ENCODE measurements at regions not wholly inside any gene's neighbourhood (a gene's known extent, or its start where the extent isn't known, plus 50 kb on each side); places are given as distances from the start of the nearest gene placed in this dataset.
"Not testable (repeated sequence)": the region's sequence is repeated elsewhere in the genome, so short reads cannot be mapped to it uniquely, and the experiment has no call there.

- not testable (repeated sequence) for H3K4me1 ChIP-seq (ENCODE audit: control insufficient read depth in 1 of 2, insufficient read depth in 2 of 2, low read length in 2 of 2); H3K27ac ChIP-seq (ENCODE audit: low read depth, low read length); H3K27me3 ChIP-seq (ENCODE audit: control insufficient read depth in 1 of 2, insufficient read depth in 2 of 2, low read length in 2 of 2); H3K9me3 ChIP-seq (ENCODE audit: control insufficient read depth in 1 of 2, low read length in 2 of 2); H3K9ac ChIP-seq (ENCODE audit: low read depth in 1 of 2, low read length in 2 of 2); H3K4me3 ChIP-seq (ENCODE audit: low read depth in 1 of 2, low read length in 2 of 2); H3K36me3 ChIP-seq (ENCODE audit: control insufficient read depth in 1 of 2, insufficient read depth in 2 of 2, low read length in 2 of 2)
These were observed 77.5 kb upstream of the RGPD5 start for GRCh38 chr2:109716596-109716995.

GRCh38 chr2:109718139-109718538 lies 76.0 kb upstream of the RGPD5 start:
- no peak overlapping the region for H3K27ac ChIP-seq (ENCODE audit: low read depth, low read length)
- no peaks in the 10 kb centered on the region for H3K36me3 ChIP-seq (ENCODE audit: control insufficient read depth in 1 of 2, insufficient read depth in 2 of 2, low read length in 2 of 2)
- no peak overlapping the region for H3K9ac ChIP-seq (ENCODE audit: low read depth in 1 of 2, low read length in 2 of 2)
- no peaks in the 10 kb centered on the region for H3K9me3 ChIP-seq (ENCODE audit: control insufficient read depth in 1 of 2, low read length in 2 of 2)
- H3K4me3 ChIP-seq (ENCODE audit: low read depth in 1 of 2, low read length in 2 of 2), result no peak overlapping the region
- H3K4me1 ChIP-seq (ENCODE audit: control insufficient read depth in 1 of 2, insufficient read depth in 2 of 2, low read length in 2 of 2), result no peaks in the 10 kb centered on the region
- H3K27me3 ChIP-seq (ENCODE audit: control insufficient read depth in 1 of 2, insufficient read depth in 2 of 2, low read length in 2 of 2), result no peaks in the 10 kb centered on the region

GRCh38 chr2:109719871-109720270 lies 74.2 kb upstream of the RGPD5 start:
- H3K9ac ChIP-seq (ENCODE audit: low read depth in 1 of 2, low read length in 2 of 2), result no peak overlapping the region
- H3K27me3 ChIP-seq (ENCODE audit: control insufficient read depth in 1 of 2, insufficient read depth in 2 of 2, low read length in 2 of 2), result no peaks in the 10 kb centered on the region
- H3K36me3 ChIP-seq (ENCODE audit: control insufficient read depth in 1 of 2, insufficient read depth in 2 of 2, low read length in 2 of 2), result no peaks in the 10 kb centered on the region
- no peaks in the 10 kb centered on the region for H3K4me1 ChIP-seq (ENCODE audit: control insufficient read depth in 1 of 2, insufficient read depth in 2 of 2, low read length in 2 of 2)
- no peak overlapping the region for H3K4me3 ChIP-seq (ENCODE audit: low read depth in 1 of 2, low read length in 2 of 2)
- no peaks in the 10 kb centered on the region for H3K9me3 ChIP-seq (ENCODE audit: control insufficient read depth in 1 of 2, low read length in 2 of 2)
- no peak overlapping the region for H3K27ac ChIP-seq (ENCODE audit: low read depth, low read length)

GRCh38 chr2:109720380-109721106 lies 73.6 kb upstream of the RGPD5 start:
- no peak overlapping the region for H3K4me3 ChIP-seq (ENCODE audit: low read depth in 1 of 2, low read length in 2 of 2)
- no peaks in the 10 kb centered on the region for H3K27me3 ChIP-seq (ENCODE audit: control insufficient read depth in 1 of 2, insufficient read depth in 2 of 2, low read length in 2 of 2)
- H3K9ac ChIP-seq (ENCODE audit: low read depth in 1 of 2, low read length in 2 of 2), result no peak overlapping the region
- no peaks in the 10 kb centered on the region for H3K4me1 ChIP-seq (ENCODE audit: control insufficient read depth in 1 of 2, insufficient read depth in 2 of 2, low read length in 2 of 2)
- no peaks in the 10 kb centered on the region for H3K36me3 ChIP-seq (ENCODE audit: control insufficient read depth in 1 of 2, insufficient read depth in 2 of 2, low read length in 2 of 2)
- no peak overlapping the region for H3K27ac ChIP-seq (ENCODE audit: low read depth, low read length)
- no peaks in the 10 kb centered on the region for H3K9me3 ChIP-seq (ENCODE audit: control insufficient read depth in 1 of 2, low read length in 2 of 2)

GRCh38 chr2:109721135-109721534 lies 73.0 kb upstream of the RGPD5 start:
- no peaks in the 10 kb centered on the region for H3K4me1 ChIP-seq (ENCODE audit: control insufficient read depth in 1 of 2, insufficient read depth in 2 of 2, low read length in 2 of 2)
- no peaks in the 10 kb centered on the region for H3K9me3 ChIP-seq (ENCODE audit: control insufficient read depth in 1 of 2, low read length in 2 of 2)
- H3K4me3 ChIP-seq (ENCODE audit: low read depth in 1 of 2, low read length in 2 of 2), result no peak overlapping the region
- H3K27me3 ChIP-seq (ENCODE audit: control insufficient read depth in 1 of 2, insufficient read depth in 2 of 2, low read length in 2 of 2), result no peaks in the 10 kb centered on the region
- H3K9ac ChIP-seq (ENCODE audit: low read depth in 1 of 2, low read length in 2 of 2), result no peak overlapping the region
- H3K36me3 ChIP-seq (ENCODE audit: control insufficient read depth in 1 of 2, insufficient read depth in 2 of 2, low read length in 2 of 2), result no peaks in the 10 kb centered on the region
- no peak overlapping the region for H3K27ac ChIP-seq (ENCODE audit: low read depth, low read length)

- Histone ChIP-seq H3K4me3 (ENCODE audit: low read depth in 1 of 2, low read length in 2 of 2) (no peak overlapping the region), H3K9me3 (ENCODE audit: control insufficient read depth in 1 of 2, low read length in 2 of 2) (no peaks in the 10 kb centered on the region)
These were observed 72.5 kb upstream of the RGPD5 start for GRCh38 chr2:109721626-109722025.

GRCh38 chr2:109722026-109722425 lies 72.1 kb upstream of the RGPD5 start:
- Histone ChIP-seq H3K9ac (ENCODE audit: low read depth in 1 of 2, low read length in 2 of 2) (no peak overlapping the region), H3K27me3 (ENCODE audit: control insufficient read depth in 1 of 2, insufficient read depth in 2 of 2, low read length in 2 of 2) (no peaks in the 10 kb centered on the region), H3K27ac (ENCODE audit: low read depth, low read length) (no peak overlapping the region), H3K9me3 (ENCODE audit: control insufficient read depth in 1 of 2, low read length in 2 of 2) (no peaks in the 10 kb centered on the region), H3K4me3 (ENCODE audit: low read depth in 1 of 2, low read length in 2 of 2) (no peak overlapping the region), H3K36me3 (ENCODE audit: control insufficient read depth in 1 of 2, insufficient read depth in 2 of 2, low read length in 2 of 2) (no peaks in the 10 kb centered on the region), H3K4me1 (ENCODE audit: control insufficient read depth in 1 of 2, insufficient read depth in 2 of 2, low read length in 2 of 2) (peaks cover 8% of the 10 kb centered on the region in 2 donors)

More at GRCh38 chr2:109721626-109722025, 72.5 kb upstream of the RGPD5 start:
- Histone ChIP-seq H3K9ac (ENCODE audit: low read depth in 1 of 2, low read length in 2 of 2) (no peak overlapping the region), H3K27ac (ENCODE audit: low read depth, low read length) (no peak overlapping the region), H3K27me3 (ENCODE audit: control insufficient read depth in 1 of 2, insufficient read depth in 2 of 2, low read length in 2 of 2) (no peaks in the 10 kb centered on the region), H3K36me3 (ENCODE audit: control insufficient read depth in 1 of 2, insufficient read depth in 2 of 2, low read length in 2 of 2) (no peaks in the 10 kb centered on the region), H3K4me1 (ENCODE audit: control insufficient read depth in 1 of 2, insufficient read depth in 2 of 2, low read length in 2 of 2) (peaks cover 4% of the 10 kb centered on the region in 2 donors)

- not testable (repeated sequence) for H3K4me3 ChIP-seq (ENCODE audit: low read depth in 1 of 2, low read length in 2 of 2); H3K4me1 ChIP-seq (ENCODE audit: control insufficient read depth in 1 of 2, insufficient read depth in 2 of 2, low read length in 2 of 2); H3K36me3 ChIP-seq (ENCODE audit: control insufficient read depth in 1 of 2, insufficient read depth in 2 of 2, low read length in 2 of 2); H3K27ac ChIP-seq (ENCODE audit: low read depth, low read length); H3K27me3 ChIP-seq (ENCODE audit: control insufficient read depth in 1 of 2, insufficient read depth in 2 of 2, low read length in 2 of 2); H3K9ac ChIP-seq (ENCODE audit: low read depth in 1 of 2, low read length in 2 of 2); H3K9me3 ChIP-seq (ENCODE audit: control insufficient read depth in 1 of 2, low read length in 2 of 2)
These were observed 71.5 kb upstream of the RGPD5 start for GRCh38 chr2:109722640-109723039.

GRCh38 chr2:109723153-109723552 lies 71.0 kb upstream of the RGPD5 start:
- H3K27ac ChIP-seq (ENCODE audit: low read depth, low read length); H3K9me3 ChIP-seq (ENCODE audit: control insufficient read depth in 1 of 2, low read length in 2 of 2); H3K9ac ChIP-seq (ENCODE audit: low read depth in 1 of 2, low read length in 2 of 2); H3K4me1 ChIP-seq (ENCODE audit: control insufficient read depth in 1 of 2, insufficient read depth in 2 of 2, low read length in 2 of 2); H3K27me3 ChIP-seq (ENCODE audit: control insufficient read depth in 1 of 2, insufficient read depth in 2 of 2, low read length in 2 of 2); H3K4me3 ChIP-seq (ENCODE audit: low read depth in 1 of 2, low read length in 2 of 2); H3K36me3 ChIP-seq (ENCODE audit: control insufficient read depth in 1 of 2, insufficient read depth in 2 of 2, low read length in 2 of 2): not testable (repeated sequence)

- no peak overlapping the region for H3K27ac ChIP-seq (ENCODE audit: low read depth, low read length)
- no peak overlapping the region for H3K4me3 ChIP-seq (ENCODE audit: low read depth in 1 of 2, low read length in 2 of 2)
- H3K27me3 ChIP-seq (ENCODE audit: control insufficient read depth in 1 of 2, insufficient read depth in 2 of 2, low read length in 2 of 2), result no peaks in the 10 kb centered on the region
- no peak overlapping the region for H3K9ac ChIP-seq (ENCODE audit: low read depth in 1 of 2, low read length in 2 of 2)
- H3K36me3 ChIP-seq (ENCODE audit: control insufficient read depth in 1 of 2, insufficient read depth in 2 of 2, low read length in 2 of 2), result no peaks in the 10 kb centered on the region
- H3K9me3 ChIP-seq (ENCODE audit: control insufficient read depth in 1 of 2, low read length in 2 of 2), result no peaks in the 10 kb centered on the region
- peaks cover 8 to 9% of the 10 kb centered on the region in 2 donors for H3K4me1 ChIP-seq (ENCODE audit: control insufficient read depth in 1 of 2, insufficient read depth in 2 of 2, low read length in 2 of 2)
These were observed 69.3 kb upstream of the RGPD5 start for GRCh38 chr2:109724533-109725460.

Measured in duodenal mucosa (tissue), 2 donors.